NB4 (cell line): ENCODE measurements at regions not wholly inside any gene's neighbourhood (a gene's known extent, or its start where the extent isn't known, plus 50 kb on each side); places are given as distances from the start of the nearest gene placed in this dataset.

ENCODE experiments used
- CTCF ChIP-seq: IDR thresholded peaks from one replicate; pipeline ENCODE4 v1.5.1; 2012; ENCODE audit warnings: low read depth, low read length
- MAX ChIP-seq: IDR thresholded peaks from 2 replicates; pipeline ENCODE4 v1.6.1; 2011; ENCODE audit warnings: low read depth, low read length
- MYC ChIP-seq: IDR thresholded peaks from 2 replicates; pipeline ENCODE4 v1.6.1; 2011; ENCODE audit warnings: low read depth, low read length
- POLR2A ChIP-seq: IDR thresholded peaks from 2 replicates; pipeline ENCODE4 v1.6.1; 2011; ENCODE audit warnings: mild to moderate bottlenecking; ENCODE audit not compliant: insufficient read length; ENCODE audit errors: extremely low read depth

- TF ChIP-seq CTCF (no peak), MAX (no peak), POLR2A (no peak), MYC (no peak)
These were observed 292.4 kb upstream of the CBLB start for GRCh38 chr3:106161246-106161645.
